ENCODE measurements at regions not wholly inside any gene's neighbourhood (a gene's known extent, or its start where the extent isn't known, plus 50 kb on each side); places are given as distances from the start of the nearest gene placed in this dataset.
"Not testable (repeated sequence)": the region's sequence is repeated elsewhere in the genome, so short reads cannot be mapped to it uniquely, and the experiment has no call there.

DNA sequence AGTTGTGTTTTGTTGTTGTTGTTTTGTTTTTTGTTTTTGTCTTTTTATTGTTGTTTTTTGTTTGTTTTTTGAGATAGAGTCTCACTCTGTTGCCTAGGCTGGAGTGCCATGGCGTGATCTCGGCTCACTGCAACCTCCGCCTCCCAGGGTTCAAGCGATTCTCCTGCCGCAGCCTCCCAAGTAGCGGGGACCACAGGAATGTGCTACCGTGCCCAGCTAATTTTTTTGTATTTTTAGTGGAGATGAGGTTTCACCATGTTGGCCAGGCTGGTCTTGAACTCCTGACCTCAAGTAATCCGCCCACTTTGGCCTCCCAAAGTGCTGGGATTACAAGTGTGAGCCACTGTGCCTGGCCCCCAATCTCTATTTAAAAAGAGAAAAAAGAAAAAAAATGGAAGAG is 109.0 kb upstream of the DAPK1 start:
- TF ChIP-seq, protein P1, sequence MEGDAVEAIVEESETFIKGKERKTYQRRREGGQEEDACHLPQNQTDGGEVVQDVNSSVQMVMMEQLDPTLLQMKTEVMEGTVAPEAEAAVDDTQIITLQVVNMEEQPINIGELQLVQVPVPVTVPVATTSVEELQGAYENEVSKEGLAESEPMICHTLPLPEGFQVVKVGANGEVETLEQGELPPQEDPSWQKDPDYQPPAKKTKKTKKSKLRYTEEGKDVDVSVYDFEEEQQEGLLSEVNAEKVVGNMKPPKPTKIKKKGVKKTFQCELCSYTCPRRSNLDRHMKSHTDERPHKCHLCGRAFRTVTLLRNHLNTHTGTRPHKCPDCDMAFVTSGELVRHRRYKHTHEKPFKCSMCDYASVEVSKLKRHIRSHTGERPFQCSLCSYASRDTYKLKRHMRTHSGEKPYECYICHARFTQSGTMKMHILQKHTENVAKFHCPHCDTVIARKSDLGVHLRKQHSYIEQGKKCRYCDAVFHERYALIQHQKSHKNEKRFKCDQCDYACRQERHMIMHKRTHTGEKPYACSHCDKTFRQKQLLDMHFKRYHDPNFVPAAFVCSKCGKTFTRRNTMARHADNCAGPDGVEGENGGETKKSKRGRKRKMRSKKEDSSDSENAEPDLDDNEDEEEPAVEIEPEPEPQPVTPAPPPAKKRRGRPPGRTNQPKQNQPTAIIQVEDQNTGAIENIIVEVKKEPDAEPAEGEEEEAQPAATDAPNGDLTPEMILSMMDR (IDR thresholded peaks at IDR 0.05), result not testable (repeated sequence)
- TF ChIP-seq POLR2A (IDR thresholded peaks at IDR 0.05), result not testable (repeated sequence)

Measured in heart left ventricle (tissue), 13 donors.